ENCODE measurements at regions not wholly inside any gene's neighbourhood (a gene's known extent, or its start where the extent isn't known, plus 50 kb on each side); places are given as distances from the start of the nearest gene placed in this dataset.
"Not testable (repeated sequence)": the region's sequence is repeated elsewhere in the genome, so short reads cannot be mapped to it uniquely, and the experiment has no call there.

DNA sequence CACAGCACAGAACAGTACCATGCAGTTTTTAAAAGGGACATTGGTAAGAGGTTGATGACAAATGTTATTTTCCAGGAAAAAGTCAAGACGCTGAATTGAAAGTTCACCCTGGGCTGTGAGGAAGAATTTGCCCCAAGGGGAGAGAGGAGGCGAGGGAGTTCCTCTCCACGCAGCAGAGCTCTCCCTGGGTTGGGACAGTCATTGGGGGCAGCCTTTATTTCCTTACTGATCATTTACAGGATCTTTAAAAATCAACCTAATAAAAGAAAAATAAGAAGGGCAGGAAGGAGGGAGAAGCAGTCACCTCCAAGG lies 49.9 kb upstream of the WNT7B start:
- no peak for DNase-seq

DNA sequence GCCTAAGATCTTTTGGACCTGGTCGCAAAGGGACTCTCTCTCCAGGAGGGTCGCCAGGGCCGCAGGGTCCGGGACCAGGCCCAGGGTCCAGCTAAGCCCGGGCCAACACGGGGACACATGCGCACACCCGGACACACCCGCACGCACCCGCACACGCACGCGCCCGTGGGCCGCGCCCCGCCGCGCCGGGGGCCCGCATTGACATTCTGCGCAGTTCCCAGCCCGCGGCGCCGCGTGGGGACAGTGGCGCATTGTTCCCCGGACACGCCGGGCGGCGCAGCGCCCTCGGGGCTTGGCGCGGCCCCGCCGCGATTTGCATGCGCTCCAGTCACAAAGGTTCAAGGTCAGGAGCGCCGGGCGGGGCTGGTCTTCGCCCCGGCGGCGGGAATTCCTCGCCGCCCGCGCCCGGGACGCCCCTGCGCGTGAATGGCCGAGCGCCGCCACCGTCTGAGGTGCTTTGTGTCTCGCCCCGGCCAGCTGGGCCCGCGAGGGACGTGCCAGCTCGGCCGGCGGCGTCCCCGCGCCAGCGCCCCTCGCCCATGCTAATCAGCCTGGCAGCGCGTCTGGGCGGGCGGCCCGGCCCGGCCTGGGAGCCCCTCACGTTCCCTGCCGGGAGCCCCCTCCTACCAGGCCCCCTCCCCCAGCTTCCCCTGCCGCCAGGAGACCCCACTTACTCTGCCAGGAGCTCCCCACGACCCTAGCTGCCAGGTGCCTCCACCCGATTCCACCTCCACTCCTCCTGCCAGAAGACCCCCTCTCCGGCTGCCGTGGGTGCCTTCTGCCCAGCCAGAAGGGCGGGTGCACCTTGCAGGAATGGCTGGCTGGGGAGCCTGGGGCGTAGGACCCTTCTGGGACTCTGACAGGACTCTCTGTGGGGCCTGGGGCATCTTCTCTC lies 50.5 kb upstream of the WNT7B start:
- no peak for DNase-seq

DNA sequence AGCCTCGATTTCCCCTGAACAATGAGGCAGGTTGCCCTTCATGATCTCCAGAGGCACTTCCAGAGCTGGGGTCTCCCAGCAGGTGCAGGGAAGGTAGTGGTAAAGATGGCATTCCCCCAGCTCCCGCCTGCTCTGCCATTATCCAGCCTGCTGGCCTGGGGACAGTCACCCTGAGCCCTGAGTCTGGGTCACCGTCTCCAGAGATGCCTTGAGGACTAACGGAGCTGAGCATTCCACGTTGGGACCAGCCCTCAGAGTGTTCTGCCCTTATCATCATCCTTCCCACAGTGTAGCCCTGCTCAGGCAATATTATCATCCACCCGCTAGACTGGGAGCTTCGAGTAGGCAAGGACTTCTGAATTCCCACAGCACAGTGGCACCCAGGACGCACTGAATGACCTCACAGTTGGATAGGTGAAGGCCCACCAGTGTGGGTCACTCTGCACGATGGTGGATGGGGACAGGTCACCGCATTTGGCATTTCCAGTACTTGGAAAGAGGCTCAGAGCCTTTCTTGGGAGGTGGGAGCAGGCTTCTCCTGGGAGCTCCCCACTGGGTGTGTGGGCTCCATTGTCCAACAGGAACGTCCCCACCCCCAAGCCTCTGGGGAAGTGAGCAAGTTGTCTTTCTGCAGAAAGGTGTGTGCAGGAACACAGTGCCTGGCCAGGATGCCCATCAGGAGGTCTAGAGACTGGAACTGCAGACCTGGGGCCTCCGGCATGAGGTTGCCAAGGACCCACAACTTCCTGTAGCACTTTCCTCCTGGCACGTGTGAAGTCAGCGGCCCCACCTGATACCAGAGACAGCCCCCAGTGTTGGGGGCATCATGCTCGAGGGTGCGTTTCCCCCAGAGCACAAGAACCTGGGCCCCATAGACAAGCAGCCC lies 51.4 kb upstream of the WNT7B start:
- no peak for DNase-seq

DNA sequence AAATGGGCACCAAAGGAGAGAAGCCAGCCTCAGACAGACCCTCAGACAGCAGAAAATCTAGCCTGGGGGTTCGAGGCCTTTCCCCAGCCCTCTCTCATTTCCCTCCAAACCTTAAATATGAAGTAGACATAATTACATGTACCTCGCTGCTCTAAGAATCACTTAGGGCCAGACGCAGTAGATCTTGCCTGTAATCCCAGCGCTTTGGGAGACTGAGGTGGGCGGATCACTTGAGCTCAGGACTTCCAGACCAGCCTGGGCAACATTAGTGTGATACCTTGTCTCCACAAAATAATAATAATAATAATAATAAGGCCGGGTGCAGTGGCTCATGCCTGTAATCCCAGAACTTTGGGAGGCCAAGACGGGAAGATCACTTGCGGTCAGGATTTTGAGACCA lies 52.1 kb upstream of the WNT7B start:
- no peak for DNase-seq

DNA sequence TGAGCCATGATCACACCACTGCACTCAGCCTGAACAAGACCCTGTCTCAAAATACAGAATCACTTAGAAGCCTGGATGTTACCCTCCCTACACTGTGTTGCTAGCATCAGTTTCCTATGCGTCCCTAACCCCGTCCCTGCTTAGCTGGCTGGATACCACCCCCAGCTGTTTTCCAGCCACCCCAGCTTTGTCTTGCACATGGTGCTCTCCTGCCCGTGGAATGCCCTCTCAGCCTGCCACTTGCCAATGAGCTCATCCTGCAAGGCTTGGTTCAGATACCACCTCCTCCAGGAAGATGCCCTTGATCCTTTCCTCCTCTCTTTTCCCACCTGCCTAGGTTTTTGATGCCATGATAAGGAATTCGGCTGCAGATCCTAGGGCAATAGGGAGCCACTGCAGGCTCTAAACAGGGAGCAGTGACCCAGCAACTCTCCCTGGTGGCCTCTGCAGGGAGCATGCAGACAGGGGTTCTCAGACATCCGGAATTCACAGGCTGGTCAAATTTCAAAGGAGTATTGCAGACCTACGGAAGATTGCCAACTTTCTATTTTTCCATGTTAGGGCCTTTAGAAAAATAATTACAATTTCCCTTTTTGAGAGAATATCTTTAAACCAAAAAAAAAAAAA lies 52.7 kb upstream of the WNT7B start:
- no peak for DNase-seq

DNA sequence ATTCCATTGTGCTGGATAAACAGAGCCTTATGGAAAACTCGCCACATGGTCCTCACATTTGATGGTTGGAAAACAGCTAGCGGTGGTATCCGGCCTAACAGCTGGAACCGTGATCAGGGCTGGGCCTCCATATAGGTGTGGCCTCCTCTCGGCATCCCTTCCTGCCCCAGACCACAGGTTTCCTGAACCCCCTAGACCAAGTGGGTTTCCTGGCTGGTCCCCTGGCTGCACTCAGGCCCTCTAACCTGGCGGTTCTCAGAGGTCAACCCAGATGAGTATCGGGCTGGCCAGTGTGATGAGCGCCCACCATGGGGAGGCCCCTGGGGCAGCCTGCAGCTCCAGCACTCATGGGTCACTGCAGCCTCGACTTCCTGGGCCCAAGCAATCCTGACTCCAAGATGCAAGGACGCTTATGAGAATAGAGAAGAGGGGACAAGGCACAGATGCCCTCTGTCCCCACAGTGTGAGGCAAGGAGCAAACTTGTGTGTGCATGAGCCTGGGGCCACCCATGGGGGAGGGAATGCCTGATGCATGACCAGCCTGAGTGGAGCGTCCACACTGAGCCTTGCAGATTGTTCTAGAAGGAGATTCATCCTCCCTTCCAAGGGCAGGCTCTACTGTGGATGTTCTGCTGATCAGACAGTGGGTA lies 53.4 kb upstream of the WNT7B start:
- DNase-seq: no peak

DNA sequence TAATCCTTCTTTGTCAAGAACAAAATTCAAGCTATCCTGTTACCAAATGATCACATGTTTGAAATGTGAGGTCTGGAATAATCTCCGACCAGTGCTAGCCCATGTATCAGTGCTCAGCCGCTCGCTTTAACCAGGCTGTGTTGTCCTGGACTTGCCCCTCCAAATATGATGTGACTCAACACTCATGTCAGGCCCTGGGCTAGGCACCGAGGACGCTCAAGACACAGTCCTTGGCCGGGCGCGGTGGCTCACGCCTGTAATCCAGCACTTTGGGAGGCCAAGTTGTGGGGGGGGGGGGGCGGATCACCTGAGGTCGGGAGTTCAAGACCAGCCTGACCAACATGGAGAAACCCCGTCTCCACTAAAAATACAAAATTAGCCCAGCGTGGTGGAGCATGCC lies 54.1 kb upstream of the WNT7B start:
- no peak for DNase-seq

DNA sequence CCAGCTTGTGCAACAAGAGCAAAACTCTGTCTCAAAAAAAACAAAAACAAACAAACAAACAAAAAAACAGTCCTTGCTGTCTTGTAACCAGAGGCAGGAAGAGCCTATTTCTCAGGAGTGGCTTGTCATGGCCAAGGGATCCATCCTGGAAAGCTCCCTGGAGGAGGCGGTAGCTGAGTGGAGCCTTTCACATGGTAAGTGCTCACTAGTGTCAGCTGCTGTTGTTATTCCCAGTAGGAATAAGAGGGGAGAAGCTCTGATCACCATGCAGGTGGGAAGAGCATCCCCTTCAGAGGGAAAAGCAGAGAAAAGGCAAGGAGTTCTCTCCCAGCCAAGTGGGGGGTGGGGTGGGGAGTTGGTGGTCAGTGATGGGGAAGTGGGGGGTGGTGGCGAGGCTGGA lies 54.6 kb upstream of the WNT7B start:
- no peak for DNase-seq

DNA sequence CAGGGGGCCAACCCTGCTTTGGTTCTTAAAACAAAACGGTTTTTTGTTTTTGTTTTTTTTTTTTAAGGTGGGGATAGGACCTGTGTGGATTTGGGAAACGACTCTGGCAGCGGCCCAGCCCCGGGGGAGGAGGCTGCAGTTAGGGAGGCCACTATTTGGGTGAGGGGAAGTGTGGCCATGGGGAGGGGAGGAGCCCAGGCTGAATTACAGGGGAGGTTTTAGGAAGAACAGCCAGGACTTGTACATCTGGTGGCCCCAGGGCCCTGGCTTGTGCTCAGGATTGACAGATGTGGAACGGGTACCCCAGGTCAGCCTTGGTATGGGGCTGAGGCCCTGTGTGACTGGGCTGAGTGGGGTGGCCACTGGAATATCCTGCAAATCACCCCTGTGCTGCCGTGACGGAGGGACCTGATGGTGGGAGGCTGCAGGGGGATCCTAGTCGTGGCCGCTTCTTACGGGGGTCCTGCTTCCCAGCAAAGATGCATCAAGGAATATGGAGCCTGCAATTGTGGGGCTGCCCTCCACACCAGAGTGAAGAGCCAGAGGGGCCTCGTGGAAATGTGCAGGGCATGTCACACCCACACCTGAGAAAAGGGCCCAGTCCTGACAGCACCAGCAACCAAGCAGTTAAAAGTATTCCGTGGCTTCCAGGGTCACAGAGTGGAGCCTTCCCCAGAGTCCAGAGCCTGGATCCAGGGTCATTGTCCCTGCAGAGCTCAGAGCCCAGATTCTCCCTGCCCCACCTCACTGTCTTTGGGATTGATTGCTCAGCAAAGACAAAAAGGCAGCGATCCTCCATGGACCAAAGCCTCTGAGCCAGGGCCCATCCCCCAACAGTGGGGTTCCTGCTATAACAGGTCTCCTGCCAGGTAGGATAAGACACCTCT lies 55.2 kb upstream of the WNT7B start:
- DNase-seq: no peak

DNA sequence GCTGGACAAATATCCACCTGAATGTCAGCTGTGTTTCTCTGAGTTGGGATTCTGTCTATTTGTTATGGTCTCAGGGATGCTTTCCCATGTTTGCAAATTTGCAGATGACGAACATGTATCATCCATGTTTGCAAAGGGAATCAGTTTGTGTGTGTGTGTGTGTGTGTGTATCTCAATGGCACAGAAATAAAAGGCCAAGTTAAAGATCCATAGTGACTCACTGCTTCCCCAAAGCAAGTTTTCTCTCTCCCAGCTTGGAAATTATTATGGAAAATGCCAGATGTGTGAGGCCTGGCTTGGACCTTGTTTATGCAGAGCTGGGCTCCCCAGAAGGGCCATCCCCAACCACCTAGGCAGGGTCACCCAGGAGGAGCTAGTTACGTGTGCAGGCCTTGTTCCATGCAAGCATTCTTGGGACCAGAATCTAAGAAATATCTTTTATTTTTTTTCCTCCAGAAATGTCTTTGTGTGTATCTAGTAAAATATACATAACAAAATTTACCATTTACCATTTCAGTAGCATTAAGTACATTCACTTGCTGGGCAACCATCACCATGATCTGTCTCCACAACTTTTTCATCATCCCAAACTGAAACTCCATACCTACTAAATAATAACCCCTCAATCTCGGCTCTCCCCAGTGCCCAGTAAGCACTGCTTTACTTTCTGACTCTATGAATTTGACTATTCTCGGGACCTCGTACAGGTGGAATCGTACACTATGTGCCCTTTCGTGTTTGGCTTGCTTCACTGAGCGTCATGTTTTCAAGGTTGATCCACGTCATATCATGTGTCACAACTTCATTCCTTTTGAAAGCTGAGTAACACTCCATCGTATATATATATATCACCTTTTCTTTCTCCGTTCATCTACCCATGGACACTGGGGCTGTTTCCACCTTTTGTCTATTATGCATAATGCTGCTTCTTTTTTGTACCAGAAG lies 56.6 kb upstream of the WNT7B start:
- no peak for DNase-seq

DNA sequence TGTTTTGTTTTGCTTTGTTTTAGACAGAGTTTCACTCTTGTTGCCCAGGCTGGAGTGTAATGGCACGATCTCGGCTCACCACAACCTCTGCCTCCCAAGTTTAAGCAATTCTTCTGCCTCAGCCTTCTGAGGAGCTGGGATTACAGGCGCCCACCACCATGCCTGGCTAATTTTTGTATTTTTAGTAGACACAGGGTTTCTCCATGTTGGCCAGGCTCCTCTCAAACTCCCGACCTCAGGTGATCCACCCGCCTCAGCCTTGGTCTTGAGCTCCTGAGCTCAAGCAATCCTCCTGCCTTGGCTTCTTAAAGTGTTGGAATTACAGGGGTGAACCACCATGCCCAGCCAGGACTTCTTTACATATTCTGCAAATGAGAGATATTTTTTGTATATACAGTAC lies 57.5 kb upstream of the WNT7B start:
- not testable (repeated sequence) for DNase-seq

DNA sequence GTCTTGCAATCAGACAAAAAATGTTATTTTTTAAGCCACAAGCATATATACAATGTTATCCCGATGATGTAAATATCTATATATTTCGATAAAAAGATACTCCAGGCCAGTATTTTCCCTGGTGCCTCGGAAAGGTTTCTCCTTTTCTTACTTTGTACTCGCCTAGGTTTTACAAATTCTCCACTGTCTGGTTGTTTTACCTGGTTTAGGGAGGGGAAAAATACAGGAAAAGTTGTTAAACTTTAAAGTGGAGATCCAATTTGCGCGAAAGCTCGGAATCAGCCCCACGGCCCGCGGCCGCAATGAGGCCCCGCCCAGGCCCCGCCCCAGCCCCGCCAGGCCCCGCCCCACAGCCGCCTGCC lies 58.4 kb upstream of the WNT7B start:
- DNase-seq: no peak

DNA sequence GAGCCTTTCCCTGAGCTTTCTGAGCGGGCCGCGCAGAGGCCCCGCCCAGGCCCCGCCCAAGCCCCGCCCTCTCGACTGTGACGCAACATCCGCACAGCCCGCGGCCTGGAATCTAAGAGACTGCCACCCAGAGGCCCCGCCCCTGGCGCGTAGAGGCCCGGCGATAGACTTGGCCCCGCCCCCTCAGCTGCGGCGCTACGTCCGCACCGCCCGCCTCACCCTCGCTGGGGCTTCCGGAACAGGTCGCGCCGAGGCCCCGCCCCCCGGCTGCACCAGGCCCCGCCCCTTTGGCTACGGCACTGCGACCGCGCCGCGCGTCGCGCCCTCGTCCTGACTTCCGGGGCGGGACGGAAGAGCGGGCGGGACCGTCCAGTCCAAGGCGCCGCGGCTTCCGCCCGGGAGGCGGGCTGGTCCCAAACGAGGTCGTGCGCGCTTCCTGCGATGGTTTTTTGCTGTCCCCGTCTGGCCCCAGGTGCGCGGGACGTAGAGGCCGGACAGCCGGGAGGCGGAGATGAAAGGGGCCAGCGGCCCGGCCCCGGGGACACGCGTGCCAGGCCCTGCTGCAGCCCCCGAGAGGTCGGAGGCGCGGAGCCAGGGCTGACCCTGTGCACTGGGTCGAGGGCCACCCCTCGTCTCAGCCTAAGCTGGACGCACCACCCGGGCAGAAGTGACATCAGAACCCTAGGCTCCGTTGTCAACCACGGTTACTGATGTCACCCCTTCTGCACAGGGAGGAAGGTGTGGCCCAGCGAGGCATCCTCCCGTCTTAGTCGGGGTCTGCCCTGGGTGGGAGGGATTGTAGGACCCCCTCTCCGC lies 59.0 kb upstream of the WNT7B start:
- DNase-seq: peak; percentile 59

DNA sequence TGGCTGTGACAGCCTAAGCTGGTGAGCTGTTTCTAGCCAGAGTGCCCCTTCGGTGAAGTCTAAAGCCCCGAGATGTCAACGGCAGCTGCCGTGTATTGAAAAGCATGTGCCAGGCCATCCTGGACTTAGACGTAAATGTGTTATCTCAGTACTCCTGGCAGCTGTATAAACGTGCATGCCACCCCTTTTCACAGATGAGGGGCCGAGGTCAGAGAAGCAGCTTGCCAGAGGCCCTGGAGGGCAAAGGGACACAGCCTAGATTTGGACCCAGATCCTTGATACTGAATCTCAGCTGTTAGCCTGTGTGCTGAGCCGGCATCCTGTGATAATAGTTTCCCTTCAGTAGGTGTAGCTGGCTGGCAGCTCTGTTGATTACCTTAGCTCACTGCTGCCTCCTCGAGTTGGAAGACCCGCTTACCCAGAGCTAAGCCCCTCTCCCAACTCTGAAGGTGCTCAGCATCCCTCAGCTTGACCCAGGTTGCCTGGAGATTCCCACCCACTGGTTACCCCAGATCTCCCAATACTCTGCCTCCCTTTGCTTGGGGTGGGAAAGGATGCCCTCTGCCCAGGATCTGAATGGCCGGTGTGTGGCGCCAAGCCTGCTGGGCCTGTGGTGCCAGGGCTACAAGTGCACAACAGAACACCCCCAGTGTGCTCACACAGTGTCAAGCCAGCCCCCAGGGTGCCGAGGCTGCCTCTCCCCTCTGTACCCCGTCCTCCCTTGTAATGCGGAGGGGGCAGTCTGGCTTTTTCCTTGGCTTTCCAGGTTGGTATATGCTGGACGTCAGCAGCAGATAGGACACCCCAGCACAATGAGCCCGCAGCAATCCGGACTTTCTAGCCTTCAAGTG lies 59.8 kb upstream of the WNT7B start:
- DNase-seq: no peak

DNA sequence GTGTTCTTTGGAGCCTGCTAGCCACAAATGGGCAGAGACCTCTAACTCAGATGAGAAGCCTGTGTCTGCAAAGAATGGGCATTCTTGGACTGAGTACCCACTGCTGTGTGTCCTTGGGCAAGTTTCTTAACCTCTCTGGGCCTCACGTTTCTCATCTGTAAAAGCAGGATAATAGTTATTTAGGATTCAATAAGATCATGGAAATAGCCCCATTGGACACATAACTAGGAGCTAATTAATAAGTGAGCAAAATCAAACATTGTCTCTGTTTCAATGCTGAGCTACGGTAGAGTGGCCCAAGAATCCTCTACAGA lies 61.2 kb upstream of the WNT7B start:
- DNase-seq: no peak

DNA sequence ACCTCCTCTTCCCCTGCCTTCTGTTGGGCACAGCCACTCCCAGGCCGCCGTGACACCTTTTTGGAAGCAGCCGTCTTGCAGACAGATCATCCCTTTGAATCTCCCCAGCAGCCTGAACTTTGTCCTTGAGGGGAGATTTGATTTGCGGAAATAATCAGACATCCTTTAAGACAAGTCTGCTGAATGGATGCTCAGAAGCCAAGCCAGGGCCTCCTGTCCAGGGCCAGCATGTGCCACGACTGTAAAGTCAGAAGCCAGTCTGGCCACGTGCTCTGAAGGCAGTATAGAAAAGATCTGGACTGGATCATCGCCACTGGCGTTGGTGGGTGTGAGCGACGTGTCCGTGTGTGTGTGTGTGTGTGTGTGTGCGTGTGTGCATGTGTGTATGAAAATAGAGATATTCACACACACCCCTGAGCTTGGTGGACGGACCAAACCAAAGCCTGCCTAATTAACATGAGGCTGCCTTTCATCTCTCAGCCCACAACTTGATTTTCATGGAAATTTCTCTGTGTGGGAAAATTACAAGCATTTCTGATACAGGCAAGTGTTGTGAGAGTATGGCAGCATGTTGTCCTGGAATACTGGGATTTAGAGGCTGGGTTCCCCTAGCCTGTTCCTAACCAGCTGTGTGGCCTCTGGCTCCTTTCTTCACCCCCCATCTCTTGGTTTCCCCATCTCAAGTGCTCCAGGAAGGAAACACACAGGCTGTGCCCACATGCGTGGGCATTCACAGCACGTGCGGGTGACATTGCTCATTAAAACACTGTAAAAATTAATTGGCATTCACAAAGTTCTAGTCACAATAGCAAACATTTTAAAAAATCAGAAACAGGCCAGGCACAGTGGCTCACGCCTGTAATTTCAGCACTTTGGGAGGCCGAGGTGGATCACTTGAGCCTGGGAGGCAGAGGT lies 61.8 kb upstream of the WNT7B start:
- no peak for DNase-seq

DNA sequence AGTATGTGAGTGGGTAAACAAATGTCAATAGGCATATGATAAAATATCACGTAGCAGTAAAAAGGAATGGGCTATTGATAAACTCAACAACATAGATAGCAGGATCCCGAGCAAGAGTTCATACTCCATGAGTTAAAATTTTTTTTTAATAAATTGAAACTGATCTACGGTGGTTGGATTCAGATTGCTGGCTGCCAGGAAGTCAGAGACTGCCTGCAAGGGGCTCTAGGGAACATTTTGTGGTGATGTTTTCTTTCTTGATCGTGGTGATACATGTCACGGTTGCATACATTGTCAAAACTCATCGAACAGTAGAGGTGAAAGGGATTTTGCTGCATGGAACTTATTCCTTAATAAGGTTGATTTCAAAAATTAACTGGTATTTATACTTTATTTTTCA lies 62.6 kb upstream of the WNT7B start:
- no peak for DNase-seq
